Right renal cortex interstitium (tissue), 3 donors: ENCODE measurements at regions not wholly inside any gene's neighbourhood (a gene's known extent, or its start where the extent isn't known, plus 50 kb on each side); places are given as distances from the start of the nearest gene placed in this dataset.
"Not testable (repeated sequence)": the region's sequence is repeated elsewhere in the genome, so short reads cannot be mapped to it uniquely, and the experiment has no call there.

ENCODE experiments used
- DNase-seq, 3 donors: peaks; one replicate each; pipeline ENCODE4 v3.0.0-alpha.2; 2013; ENCODE audit warnings: low read depth in 3 of 3, low spot score in 2 of 3

GRCh38 chr1:172912765-172913260, 137.9 kb downstream of the TNFSF18 start:
- DNase-seq: no peak

- DNase-seq: no peak
Observed at GRCh38 chr1:172914501-172915144, 136.1 kb downstream of the TNFSF18 start.

- DNase-seq: no peak
Observed at GRCh38 chr1:172915271-172915670, 135.5 kb downstream of the TNFSF18 start.

- DNase-seq: no peak
Observed at GRCh38 chr1:172916116-172916515, 134.6 kb downstream of the TNFSF18 start.

- DNase-seq: no peak
Observed at GRCh38 chr1:172917972-172918371, 132.8 kb downstream of the TNFSF18 start.

GRCh38 chr1:172918478-172918877, 132.3 kb downstream of the TNFSF18 start:
- no peak for DNase-seq

GRCh38 chr1:172926070-172926469, 124.7 kb downstream of the TNFSF18 start:
- no peak for DNase-seq

GRCh38 chr1:172928412-172928811, 122.3 kb downstream of the TNFSF18 start:
- DNase-seq: no peak

- DNase-seq: no peak
Observed at GRCh38 chr1:172929006-172929405, 121.7 kb downstream of the TNFSF18 start.

GRCh38 chr1:172930142-172930541, 120.6 kb downstream of the TNFSF18 start:
- no peak for DNase-seq

GRCh38 chr1:172931340-172931739, 119.4 kb downstream of the TNFSF18 start:
- DNase-seq: no peak

- no peak for DNase-seq
Observed at GRCh38 chr1:172931761-172932160, 119.0 kb downstream of the TNFSF18 start.

- DNase-seq: no peak
Observed at GRCh38 chr1:172932981-172933380, 117.8 kb downstream of the TNFSF18 start.

GRCh38 chr1:172934417-172934762, 116.4 kb downstream of the TNFSF18 start:
- DNase-seq: no peak

- no peak for DNase-seq
Observed at GRCh38 chr1:172935062-172935592, 115.6 kb downstream of the TNFSF18 start.

- DNase-seq: no peak
Observed at GRCh38 chr1:172936088-172936645, 114.6 kb downstream of the TNFSF18 start.

GRCh38 chr1:172938681-172939080, 112.1 kb downstream of the TNFSF18 start:
- no peak for DNase-seq

- no peak for DNase-seq
Observed at GRCh38 chr1:172939475-172939874, 111.3 kb downstream of the TNFSF18 start.

GRCh38 chr1:172940174-172940855, 110.4 kb downstream of the TNFSF18 start:
- peak in 2 of 3 donors; percentile 18 to 19 for DNase-seq

GRCh38 chr1:172941471-172941870, 109.3 kb downstream of the TNFSF18 start:
- no peak for DNase-seq

GRCh38 chr1:172941945-172942344, 108.8 kb downstream of the TNFSF18 start:
- no peak for DNase-seq

GRCh38 chr1:172943138-172943537, 107.6 kb downstream of the TNFSF18 start:
- not testable (repeated sequence) for DNase-seq
